Panc1 (cell line): ENCODE measurements at regions not wholly inside any gene's neighbourhood (a gene's known extent, or its start where the extent isn't known, plus 50 kb on each side); places are given as distances from the start of the nearest gene placed in this dataset.

Source experiments
- POLR2AphosphoS5 ChIP-seq: IDR thresholded peaks from 2 replicates; pipeline ENCODE4 v1.6.1; 2012; ENCODE audit warnings: mild to moderate bottlenecking, low read depth, low read length, moderate library complexity
- SIN3A ChIP-seq: IDR thresholded peaks from 2 replicates; pipeline ENCODE4 v1.6.1; 2012; ENCODE audit warnings: low read depth, mild to moderate bottlenecking, low read length, moderate library complexity, borderline replicate concordance; ENCODE audit not compliant: insufficient read depth
- TF ChIP-seq, protein P1 (sequence below): fragments of 450-650 bp; IDR thresholded peaks from 2 replicates; pipeline ENCODE4 v1.5.1; 2017; ENCODE audit warnings: mild to moderate bottlenecking

DNA sequence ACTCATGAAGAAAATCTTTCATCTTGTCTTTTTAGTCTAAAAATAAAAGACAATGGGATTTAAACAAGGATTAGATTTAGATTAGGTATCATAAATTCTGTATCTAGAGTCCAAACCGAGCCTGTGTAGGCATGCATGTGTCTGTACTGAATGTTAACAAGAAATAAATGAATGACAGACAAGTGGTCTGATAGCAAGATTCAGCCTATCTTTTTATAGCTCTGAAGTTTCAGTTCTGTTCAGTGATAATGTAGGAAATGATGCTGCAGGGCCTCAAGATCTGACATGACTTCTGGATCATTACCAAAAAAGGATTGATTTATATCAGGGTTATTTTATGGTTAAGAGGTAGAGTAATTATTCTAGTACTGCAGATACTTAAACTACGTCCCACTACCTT is 137.0 kb upstream of the ATP5MC3 start:
- TF ChIP-seq POLR2AphosphoS5 (no peak), SIN3A (no peak)
- TF ChIP-seq, protein P1, sequence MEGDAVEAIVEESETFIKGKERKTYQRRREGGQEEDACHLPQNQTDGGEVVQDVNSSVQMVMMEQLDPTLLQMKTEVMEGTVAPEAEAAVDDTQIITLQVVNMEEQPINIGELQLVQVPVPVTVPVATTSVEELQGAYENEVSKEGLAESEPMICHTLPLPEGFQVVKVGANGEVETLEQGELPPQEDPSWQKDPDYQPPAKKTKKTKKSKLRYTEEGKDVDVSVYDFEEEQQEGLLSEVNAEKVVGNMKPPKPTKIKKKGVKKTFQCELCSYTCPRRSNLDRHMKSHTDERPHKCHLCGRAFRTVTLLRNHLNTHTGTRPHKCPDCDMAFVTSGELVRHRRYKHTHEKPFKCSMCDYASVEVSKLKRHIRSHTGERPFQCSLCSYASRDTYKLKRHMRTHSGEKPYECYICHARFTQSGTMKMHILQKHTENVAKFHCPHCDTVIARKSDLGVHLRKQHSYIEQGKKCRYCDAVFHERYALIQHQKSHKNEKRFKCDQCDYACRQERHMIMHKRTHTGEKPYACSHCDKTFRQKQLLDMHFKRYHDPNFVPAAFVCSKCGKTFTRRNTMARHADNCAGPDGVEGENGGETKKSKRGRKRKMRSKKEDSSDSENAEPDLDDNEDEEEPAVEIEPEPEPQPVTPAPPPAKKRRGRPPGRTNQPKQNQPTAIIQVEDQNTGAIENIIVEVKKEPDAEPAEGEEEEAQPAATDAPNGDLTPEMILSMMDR: no peak
